ENCODE measurements at regions not wholly inside any gene's neighbourhood (a gene's known extent, or its start where the extent isn't known, plus 50 kb on each side); places are given as distances from the start of the nearest gene placed in this dataset.

DNA sequence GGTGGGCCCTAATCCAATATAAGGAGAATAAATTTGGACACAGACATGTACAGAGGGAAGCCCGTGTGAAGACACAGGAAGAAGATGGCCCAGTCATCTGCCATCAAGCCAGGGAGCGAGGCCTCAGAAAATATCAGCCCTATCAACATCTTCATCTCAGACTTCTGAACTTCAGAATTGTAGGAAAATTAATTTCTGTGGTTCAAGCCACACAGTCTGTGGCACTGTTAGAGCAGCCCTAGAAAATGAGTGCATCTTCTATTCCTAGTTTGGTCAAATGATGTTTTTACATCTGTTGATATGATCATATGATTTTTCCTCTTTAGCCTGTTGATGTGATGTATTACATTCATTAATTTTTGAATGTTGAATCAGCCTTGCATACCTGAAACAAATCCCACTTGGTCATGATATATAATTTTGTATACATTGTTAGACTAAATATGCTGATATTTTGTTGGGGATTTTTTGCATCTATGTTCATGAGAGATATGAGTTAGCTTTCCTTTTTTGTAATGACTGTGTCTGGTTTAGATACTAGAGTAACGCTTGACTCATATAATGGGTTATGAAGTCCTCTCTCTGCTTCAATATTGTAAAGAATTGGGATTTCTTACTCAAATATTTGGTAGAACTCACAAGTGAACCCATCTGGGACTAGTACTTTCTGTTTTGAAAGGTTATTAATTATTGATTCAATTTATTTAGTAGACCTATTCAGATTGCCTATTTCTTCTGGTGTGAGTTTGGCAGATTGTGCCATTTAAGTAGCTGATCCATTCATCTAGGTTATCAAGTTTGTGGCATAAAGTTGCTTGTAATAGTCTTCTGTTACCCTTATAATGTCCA, 451.4 kb downstream of the EIPR1 start:
- peaks cover 20% of the 10 kb centered on the region for H3K9me3 Mint-ChIP-seq
- no peak overlapping the region for H3K27ac Mint-ChIP-seq
- no peaks in the 10 kb centered on the region for H3K4me1 Mint-ChIP-seq

DNA sequence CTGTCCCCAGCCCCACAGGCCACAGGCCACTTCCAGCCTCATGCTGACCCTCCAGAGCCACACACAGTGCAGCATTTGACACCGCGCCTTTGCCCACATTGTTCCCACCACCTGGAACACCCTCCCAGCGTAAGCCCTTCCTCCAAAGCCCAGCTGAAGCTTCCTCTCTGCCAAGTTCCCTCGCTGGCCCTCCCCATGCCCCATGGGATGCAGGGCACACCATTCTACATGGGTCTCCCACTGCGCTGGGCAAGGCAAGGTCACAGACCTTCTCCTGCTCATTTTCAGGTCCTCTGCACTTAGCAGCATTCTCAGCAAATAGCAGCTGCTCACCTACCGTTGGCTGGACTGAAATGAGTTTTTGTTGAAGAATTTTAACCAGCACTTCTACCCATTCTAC, 455.5 kb downstream of the EIPR1 start:
- Mint-ChIP-seq H3K4me1 (no peaks in the 10 kb centered on the region), H3K4me3 (no peak overlapping the region), H3K27ac (no peak overlapping the region), H3K27me3 (ENCODE audit: low read depth) (peaks cover 14% of the 10 kb centered on the region), H3K36me3 (no peaks in the 10 kb centered on the region), H3K9me3 (peaks cover 4% of the 10 kb centered on the region)
- no peak for DNase-seq (ENCODE audit: low spot score in 2 of 2, unreplicated experiment in 2 of 2)
- no peak for TF ChIP-seq CTCF (IDR thresholded peaks at IDR 0.05; ENCODE audit: unreplicated experiment)

More for the DNA sequence above, 451.4 kb downstream of the EIPR1 start:
- TF ChIP-seq CTCF (IDR thresholded peaks at IDR 0.05; ENCODE audit: unreplicated experiment) = no peak
- H3K27me3 Mint-ChIP-seq (ENCODE audit: low read depth) = peaks cover 17% of the 10 kb centered on the region
- no peaks in the 10 kb centered on the region for H3K36me3 Mint-ChIP-seq
- H3K4me3 Mint-ChIP-seq = no peak overlapping the region
- no peak for DNase-seq (ENCODE audit: low spot score in 2 of 2, unreplicated experiment in 2 of 2)

DNA sequence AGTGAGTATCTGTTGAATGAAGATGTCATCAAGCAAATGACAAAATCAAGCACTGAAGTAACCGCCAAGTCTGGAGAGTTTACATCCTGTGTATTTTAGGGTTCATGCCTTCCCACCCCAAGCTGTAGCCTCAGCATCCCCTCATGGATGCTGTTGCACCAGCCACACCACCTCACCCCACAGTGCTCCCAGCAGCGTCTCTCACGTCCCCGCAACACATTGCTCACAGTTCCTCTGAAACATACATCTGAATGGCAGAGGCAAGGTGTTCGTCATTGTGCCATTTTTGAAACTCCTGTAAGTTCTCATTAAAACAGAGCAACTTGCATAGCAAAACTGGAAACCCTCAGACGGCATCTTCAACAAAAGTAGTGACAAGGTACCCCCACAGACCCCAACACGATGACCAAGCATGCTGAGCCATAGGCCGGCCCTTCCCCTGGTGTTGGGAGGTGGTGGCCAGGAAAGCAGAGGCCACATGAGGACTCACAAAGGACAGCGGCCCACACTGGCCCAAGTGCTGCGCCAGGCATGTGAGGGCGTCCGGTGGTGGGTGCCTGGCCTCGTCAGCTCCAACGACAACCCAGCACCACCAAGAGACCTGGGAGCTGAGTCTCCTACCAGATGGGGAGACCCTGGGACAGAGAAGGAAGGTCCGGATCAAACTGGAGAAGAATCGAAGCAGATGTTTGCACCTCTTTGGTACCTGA, 456.5 kb downstream of the EIPR1 start:
- H3K4me1 Mint-ChIP-seq = no peaks in the 10 kb centered on the region
- no peak for TF ChIP-seq CTCF (IDR thresholded peaks at IDR 0.05; ENCODE audit: unreplicated experiment)
- no peak overlapping the region for H3K27ac Mint-ChIP-seq

GRCh38 chr2:2919574-2920365, 457.8 kb downstream of the EIPR1 start:
- Mint-ChIP-seq H3K4me3 (no peak overlapping the region), H3K27ac (no peak overlapping the region), H3K27me3 (ENCODE audit: low read depth) (peaks cover 14% of the 10 kb centered on the region), H3K9me3 (peaks cover 9% of the 10 kb centered on the region), H3K36me3 (no peaks in the 10 kb centered on the region), H3K4me1 (no peaks in the 10 kb centered on the region)
- TF ChIP-seq CTCF (IDR thresholded peaks at IDR 0.05; ENCODE audit: unreplicated experiment) = no peak
- no peak for DNase-seq (ENCODE audit: low spot score in 2 of 2, unreplicated experiment in 2 of 2)

More for the DNA sequence above, 456.5 kb downstream of the EIPR1 start:
- Mint-ChIP-seq H3K4me3 (no peak overlapping the region), H3K36me3 (no peaks in the 10 kb centered on the region), H3K27me3 (ENCODE audit: low read depth) (peaks cover 14% of the 10 kb centered on the region), H3K9me3 (peaks cover 4% of the 10 kb centered on the region)
- no peak for DNase-seq (ENCODE audit: low spot score in 2 of 2, unreplicated experiment in 2 of 2)

DNA sequence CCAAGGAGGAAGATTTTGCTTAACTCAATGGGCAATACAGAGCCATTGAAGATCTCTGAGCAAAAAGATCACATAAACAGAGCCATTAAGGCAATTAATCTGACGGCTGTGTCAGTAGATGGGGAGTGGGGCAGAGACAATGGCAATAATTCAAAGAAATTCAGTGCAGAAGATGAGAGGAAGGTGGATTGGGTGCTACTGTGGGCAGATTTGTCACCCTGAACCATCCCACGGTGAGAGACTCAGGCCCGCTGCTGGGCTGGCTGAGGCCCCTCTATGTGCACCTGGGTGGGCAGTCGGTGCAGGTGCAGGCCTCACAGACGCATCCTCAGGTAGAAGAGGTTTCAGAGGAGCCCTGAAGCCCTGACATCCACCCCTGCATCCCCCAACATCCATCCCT, 458.6 kb downstream of the EIPR1 start:
- H3K27me3 Mint-ChIP-seq (ENCODE audit: low read depth) = peaks cover 13% of the 10 kb centered on the region
- DNase-seq (ENCODE audit: low spot score in 2 of 2, unreplicated experiment in 2 of 2) = no peak
- no peak for TF ChIP-seq CTCF (IDR thresholded peaks at IDR 0.05; ENCODE audit: unreplicated experiment)
- no peaks in the 10 kb centered on the region for H3K36me3 Mint-ChIP-seq
- peaks cover 9% of the 10 kb centered on the region for H3K9me3 Mint-ChIP-seq
- H3K4me1 Mint-ChIP-seq = no peaks in the 10 kb centered on the region
- H3K27ac Mint-ChIP-seq = no peak overlapping the region
- no peak overlapping the region for H3K4me3 Mint-ChIP-seq

Measured in mesothelial cell of epicardium (in vitro differentiated cells).